Thymus (tissue), 11 donors: ENCODE measurements at regions not wholly inside any gene's neighbourhood (a gene's known extent, or its start where the extent isn't known, plus 50 kb on each side); places are given as distances from the start of the nearest gene placed in this dataset.

Experiments
- DNase-seq, 9 donors: peaks; one replicate each; pipeline ENCODE4 v3.0.0-alpha.2; 2013; ENCODE audit warnings: low spot score in 9 of 9, low read depth in 6 of 9, missing footprints in 1 of 9
- H3K27ac ChIP-seq, 2 donors: one replicate each; pipeline ENCODE4 v1.5.1; 2013; ENCODE audit warnings: control low read depth in 1 of 2, low read depth in 1 of 2, low read length in 1 of 2, mild to moderate bottlenecking in 1 of 2, moderate library complexity in 1 of 2
- H3K27me3 ChIP-seq, 2 donors: one replicate each; pipeline ENCODE4 v1.5.1; 2013; ENCODE audit warnings: low read length in 1 of 2; ENCODE audit not compliant: control insufficient read depth in 2 of 2, insufficient read depth in 1 of 2
- H3K36me3 ChIP-seq, 2 donors: one replicate each; pipeline ENCODE4 v1.5.1; 2013; ENCODE audit warnings: low read length in 1 of 2, mild to moderate bottlenecking in 1 of 2, moderate library complexity in 1 of 2; ENCODE audit not compliant: control insufficient read depth in 2 of 2, insufficient read depth in 2 of 2
- H3K4me1 ChIP-seq, 2 donors: one replicate each; pipeline ENCODE4 v1.5.1; 2013; ENCODE audit warnings: low read length in 2 of 2; ENCODE audit not compliant: control insufficient read depth in 2 of 2, insufficient read depth in 2 of 2
- H3K4me3 ChIP-seq, 2 donors: one replicate each; pipeline ENCODE4 v1.5.1; 2013; ENCODE audit warnings: low read length in 2 of 2, control low read depth in 1 of 2, mild to moderate bottlenecking in 1 of 2
- H3K9me3 ChIP-seq, 2 donors: one replicate each; pipeline ENCODE4 v1.5.1; 2013; ENCODE audit warnings: low read length in 1 of 2, mild to moderate bottlenecking in 1 of 2; ENCODE audit not compliant: control insufficient read depth in 2 of 2, insufficient read depth in 1 of 2
- WGBS: extraction: QIAGEN DNeasy Blood & Tissue Kit; methylation state at CpG from one replicate; pipeline ENCODE4 v1.1.7; 2013; 5-methylcytosine and 5-hydroxymethylcytosine counted together
- donor health status: healthy.

GRCh38 chr5:18366234-18366633 is 732.0 kb downstream of the TAF11L14 start:
- H3K36me3 ChIP-seq, result no peaks in the 10 kb centered on the region
- no peaks in the 10 kb centered on the region for H3K9me3 ChIP-seq
- 95% methylated on average over 8 of the region's 8 CpGs for WGBS
- no peaks in the 10 kb centered on the region for H3K4me1 ChIP-seq
- H3K27me3 ChIP-seq, result no peaks in the 10 kb centered on the region
- DNase-seq, result no peak
- H3K4me3 ChIP-seq, result no peak overlapping the region
- no peak overlapping the region for H3K27ac ChIP-seq

GRCh38 chr5:18370531-18370930 is 736.3 kb downstream of the TAF11L14 start:
- Histone ChIP-seq H3K36me3 (no peaks in the 10 kb centered on the region), H3K27me3 (no peaks in the 10 kb centered on the region), H3K4me3 (no peak overlapping the region), H3K4me1 (no peaks in the 10 kb centered on the region), H3K9me3 (no peaks in the 10 kb centered on the region), H3K27ac (no peak overlapping the region)
- DNase-seq, result no peak
- WGBS, result 89% methylated on average over 3 of the region's 3 CpGs

GRCh38 chr5:18375641-18376040 is 741.4 kb downstream of the TAF11L14 start:
- Histone ChIP-seq H3K4me3 (no peak overlapping the region), H3K9me3 (no peaks in the 10 kb centered on the region), H3K27me3 (no peaks in the 10 kb centered on the region), H3K36me3 (no peaks in the 10 kb centered on the region), H3K4me1 (no peaks in the 10 kb centered on the region), H3K27ac (no peak overlapping the region)
- 89% methylated on average over 2 of the region's 2 CpGs for WGBS
- DNase-seq, result no peak

GRCh38 chr5:18378066-18378465 is 743.8 kb downstream of the TAF11L14 start:
- Histone ChIP-seq H3K4me3 (no peak overlapping the region), H3K27me3 (no peaks in the 10 kb centered on the region), H3K9me3 (no peaks in the 10 kb centered on the region), H3K27ac (no peak overlapping the region), H3K4me1 (no peaks in the 10 kb centered on the region), H3K36me3 (no peaks in the 10 kb centered on the region)
- DNase-seq, result no peak
- 91% methylated on average over 2 of the region's 2 CpGs for WGBS

- H3K4me1 ChIP-seq, result no peaks in the 10 kb centered on the region
- no peak for DNase-seq
- no peaks in the 10 kb centered on the region for H3K27me3 ChIP-seq
- no peak overlapping the region for H3K4me3 ChIP-seq
- no peak overlapping the region for H3K27ac ChIP-seq
- H3K36me3 ChIP-seq, result no peaks in the 10 kb centered on the region
- H3K9me3 ChIP-seq, result no peaks in the 10 kb centered on the region
- WGBS, result 94% methylated on average over 1 of the region's 1 CpG
Measured at GRCh38 chr5:18379189-18379588, 744.9 kb downstream of the TAF11L14 start.

- H3K4me3 ChIP-seq, result no peak overlapping the region
- no peaks in the 10 kb centered on the region for H3K27me3 ChIP-seq
- no peaks in the 10 kb centered on the region for H3K36me3 ChIP-seq
- H3K9me3 ChIP-seq, result no peaks in the 10 kb centered on the region
- H3K27ac ChIP-seq, result no peak overlapping the region
- WGBS, result 85% methylated on average over 2 of the region's 2 CpGs
- DNase-seq, result no peak
- no peaks in the 10 kb centered on the region for H3K4me1 ChIP-seq
Measured at GRCh38 chr5:18380729-18381362, 746.6 kb downstream of the TAF11L14 start.

- Histone ChIP-seq H3K4me1 (no peaks in the 10 kb centered on the region), H3K27ac (no peak overlapping the region), H3K9me3 (no peaks in the 10 kb centered on the region), H3K4me3 (no peak overlapping the region), H3K36me3 (no peaks in the 10 kb centered on the region), H3K27me3 (no peaks in the 10 kb centered on the region)
- DNase-seq, result peak in 4 of 9 donors; percentile 4 to 9 (median 8)
- WGBS, result 62% methylated on average over 17 of the region's 17 CpGs
Measured at GRCh38 chr5:18393565-18394442, 759.5 kb downstream of the TAF11L14 start.

- 30% methylated on average over 4 of the region's 4 CpGs for WGBS
- DNase-seq, result no peak
- Histone ChIP-seq H3K27ac (no peak overlapping the region), H3K9me3 (no peaks in the 10 kb centered on the region), H3K27me3 (no peaks in the 10 kb centered on the region), H3K36me3 (no peaks in the 10 kb centered on the region), H3K4me3 (no peak overlapping the region), H3K4me1 (no peaks in the 10 kb centered on the region)
Measured at GRCh38 chr5:18394443-18394804, 760.2 kb downstream of the TAF11L14 start.
